Astrocyte (in vitro differentiated cells and primary cell): ENCODE measurements at regions not wholly inside any gene's neighbourhood (a gene's known extent, or its start where the extent isn't known, plus 50 kb on each side); places are given as distances from the start of the nearest gene placed in this dataset.

Experiments used
- DNase-seq: peaks from one replicate; pipeline ENCODE4 v3.0.0-alpha.2; 2010; ENCODE audit warnings: low read depth
- FAIRE-seq: peaks from 2 replicates; lab custom pipeline; 2011; peaks lifted over from hg19 to GRCh38; lab: Jason Lieb, UNC
- H2AFZ ChIP-seq: 2 replicates; pipeline ENCODE4 v1.6.0; 2012; ENCODE audit warnings: low read depth, low read length, inconsistent platforms
- H3K27ac ChIP-seq: 2 replicates; pipeline ENCODE4 v1.5.1; 2011; ENCODE audit warnings: low read depth, low read length, inconsistent platforms
- H3K27me3 ChIP-seq: 2 replicates; pipeline ENCODE4 v1.6.0; 2011; ENCODE audit warnings: low read length, inconsistent platforms; ENCODE audit not compliant: insufficient read depth
- H3K36me3 ChIP-seq: 2 replicates; pipeline ENCODE4 v1.5.1; 2011; ENCODE audit warnings: low read length, inconsistent platforms; ENCODE audit not compliant: insufficient read depth
- H3K4me1 ChIP-seq: 2 replicates; pipeline ENCODE4 v1.5.1; 2011; ENCODE audit warnings: low read length, inconsistent platforms; ENCODE audit not compliant: insufficient read depth
- H3K4me2 ChIP-seq: 2 replicates; pipeline ENCODE4 v1.6.0; 2012; ENCODE audit warnings: low read length, inconsistent platforms
- H3K4me3 ChIP-seq: 2 replicates; pipeline ENCODE4 v1.5.1; 2011; ENCODE audit warnings: low read depth, mild to moderate bottlenecking, low read length, inconsistent platforms; ENCODE audit not compliant: insufficient read depth
- H3K79me2 ChIP-seq: 2 replicates; pipeline ENCODE4 v1.6.0; 2012; ENCODE audit warnings: mild to moderate bottlenecking, low read length, inconsistent platforms; ENCODE audit not compliant: insufficient read depth
- H3K9ac ChIP-seq: 2 replicates; pipeline ENCODE4 v1.6.0; 2012; ENCODE audit warnings: mild to moderate bottlenecking, low read length, inconsistent platforms
- H3K9me3 ChIP-seq: 2 replicates; pipeline ENCODE4 v1.5.1; 2012; ENCODE audit warnings: low read depth, mild to moderate bottlenecking, low read length, inconsistent platforms; ENCODE audit not compliant: insufficient read depth
- H4K20me1 ChIP-seq: 2 replicates; pipeline ENCODE4 v1.6.0; 2012; ENCODE audit warnings: low read length, inconsistent platforms; ENCODE audit not compliant: insufficient read depth
- H3K27ac Mint-ChIP-seq: one replicate; pipeline ENCODE4 v1.8.0; 2021; ENCODE audit warnings: mild to moderate bottlenecking, mixed read lengths; ENCODE audit not compliant: unreplicated experiment
- H3K27me3 Mint-ChIP-seq: one replicate; pipeline ENCODE4 v1.8.0; 2021; ENCODE audit warnings: low read depth, mixed read lengths; ENCODE audit not compliant: unreplicated experiment
- H3K36me3 Mint-ChIP-seq: one replicate; pipeline ENCODE4 v1.8.0; 2021; ENCODE audit warnings: low read depth, mixed read lengths; ENCODE audit not compliant: unreplicated experiment
- H3K4me1 Mint-ChIP-seq: one replicate; pipeline ENCODE4 v1.8.0; 2021; ENCODE audit warnings: low read depth, mixed read lengths; ENCODE audit not compliant: unreplicated experiment
- H3K4me3 Mint-ChIP-seq: one replicate; pipeline ENCODE4 v1.8.0; 2021; ENCODE audit warnings: mild to moderate bottlenecking, moderate library complexity, mixed read lengths; ENCODE audit not compliant: unreplicated experiment
- H3K9me3 Mint-ChIP-seq: one replicate; pipeline ENCODE4 v1.8.0; 2021; ENCODE audit warnings: mild to moderate bottlenecking, mixed read lengths; ENCODE audit not compliant: unreplicated experiment
- EZH2 ChIP-seq: IDR thresholded peaks from 2 replicates; pipeline ENCODE4 v1.6.1; 2012; ENCODE audit warnings: mild to moderate bottlenecking, low read length, inconsistent platforms; ENCODE audit not compliant: insufficient read depth
- TF ChIP-seq, protein P1 (sequence below): IDR thresholded peaks from 2 replicates; pipeline ENCODE4 v1.5.1; 2011; ENCODE audit warnings: low read depth, mild to moderate bottlenecking, inconsistent platforms, low read length, moderate library complexity; ENCODE audit not compliant: insufficient read depth

DNA sequence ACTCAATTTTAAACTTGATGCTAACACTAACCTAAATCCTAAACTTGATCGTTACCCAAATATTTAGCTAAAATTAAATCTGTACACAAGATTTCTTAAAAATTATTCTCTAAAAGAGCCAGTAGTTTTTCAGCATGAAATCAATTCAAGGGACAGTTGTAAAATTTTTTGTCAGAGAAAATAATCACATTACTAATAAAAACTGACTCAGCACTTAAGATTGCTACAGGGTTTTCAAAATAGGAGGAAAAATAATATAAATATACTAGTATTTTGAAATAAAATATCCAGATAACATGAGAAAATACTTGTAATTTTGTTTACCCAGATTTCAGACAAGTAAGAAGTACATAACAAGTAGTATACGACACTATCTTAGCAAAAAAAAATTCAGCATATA, 1268.1 kb upstream of the USP15 start:
- Histone ChIP-seq H2AFZ (no peak overlapping the region), H3K27ac (no peak overlapping the region), H3K27me3 (no peaks in the 10 kb centered on the region), H3K9me3 (no peaks in the 10 kb centered on the region), H3K9ac (no peak overlapping the region), H3K4me1 (no peaks in the 10 kb centered on the region), H3K4me2 (no peak overlapping the region), H3K79me2 (no peaks in the 10 kb centered on the region), H3K4me3 (no peak overlapping the region), H4K20me1 (no peaks in the 10 kb centered on the region), H3K36me3 (no peaks in the 10 kb centered on the region)
- DNase-seq, result no peak
- no peaks in the 10 kb centered on the region for H3K9me3 Mint-ChIP-seq
- H3K4me1 Mint-ChIP-seq, result no peaks in the 10 kb centered on the region
- FAIRE-seq, result no peak
- no peak for TF ChIP-seq EZH2
- H3K27me3 Mint-ChIP-seq, result no peaks in the 10 kb centered on the region
- H3K36me3 Mint-ChIP-seq, result no peaks in the 10 kb centered on the region
- H3K4me3 Mint-ChIP-seq, result no peak overlapping the region
- H3K27ac Mint-ChIP-seq, result no peak overlapping the region

DNA sequence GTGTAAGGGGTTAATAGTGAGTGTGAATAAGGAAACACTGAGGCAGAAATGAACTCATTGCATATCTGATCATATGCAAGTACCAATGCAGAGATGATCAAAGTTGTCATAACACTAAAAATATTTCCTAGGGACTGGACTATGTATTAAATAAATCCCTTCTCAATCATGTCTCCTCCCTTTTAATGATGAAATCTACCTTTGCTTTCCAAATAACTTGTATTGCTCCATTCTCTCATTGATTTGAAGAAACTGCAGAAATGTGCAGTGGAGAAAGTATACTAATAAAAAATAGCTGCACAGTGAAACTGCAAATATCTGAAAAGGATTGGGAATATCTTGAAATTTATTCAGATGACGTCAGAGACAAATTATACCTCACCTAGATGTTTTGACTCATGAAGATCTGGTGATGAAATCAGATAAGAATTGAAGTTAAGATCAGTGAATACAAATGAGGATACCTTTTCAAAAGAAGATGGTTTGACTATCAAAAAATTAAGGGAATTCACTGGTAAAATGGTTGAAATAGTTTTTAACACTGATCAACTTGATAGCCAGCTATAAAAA, 1264.9 kb upstream of the USP15 start:
- Mint-ChIP-seq H3K4me3 (no peak overlapping the region), H3K27ac (no peak overlapping the region), H3K36me3 (peaks cover 2% of the 10 kb centered on the region), H3K4me1 (no peaks in the 10 kb centered on the region), H3K9me3 (peaks cover 5% of the 10 kb centered on the region), H3K27me3 (no peaks in the 10 kb centered on the region)
- H2AFZ ChIP-seq, result no peak overlapping the region
- H3K9me3 ChIP-seq, result no peaks in the 10 kb centered on the region
- FAIRE-seq (no peak), DNase-seq (no peak)
- no peak overlapping the region for H3K9ac ChIP-seq
- no peak overlapping the region for H3K4me2 ChIP-seq
- TF ChIP-seq, protein P1, sequence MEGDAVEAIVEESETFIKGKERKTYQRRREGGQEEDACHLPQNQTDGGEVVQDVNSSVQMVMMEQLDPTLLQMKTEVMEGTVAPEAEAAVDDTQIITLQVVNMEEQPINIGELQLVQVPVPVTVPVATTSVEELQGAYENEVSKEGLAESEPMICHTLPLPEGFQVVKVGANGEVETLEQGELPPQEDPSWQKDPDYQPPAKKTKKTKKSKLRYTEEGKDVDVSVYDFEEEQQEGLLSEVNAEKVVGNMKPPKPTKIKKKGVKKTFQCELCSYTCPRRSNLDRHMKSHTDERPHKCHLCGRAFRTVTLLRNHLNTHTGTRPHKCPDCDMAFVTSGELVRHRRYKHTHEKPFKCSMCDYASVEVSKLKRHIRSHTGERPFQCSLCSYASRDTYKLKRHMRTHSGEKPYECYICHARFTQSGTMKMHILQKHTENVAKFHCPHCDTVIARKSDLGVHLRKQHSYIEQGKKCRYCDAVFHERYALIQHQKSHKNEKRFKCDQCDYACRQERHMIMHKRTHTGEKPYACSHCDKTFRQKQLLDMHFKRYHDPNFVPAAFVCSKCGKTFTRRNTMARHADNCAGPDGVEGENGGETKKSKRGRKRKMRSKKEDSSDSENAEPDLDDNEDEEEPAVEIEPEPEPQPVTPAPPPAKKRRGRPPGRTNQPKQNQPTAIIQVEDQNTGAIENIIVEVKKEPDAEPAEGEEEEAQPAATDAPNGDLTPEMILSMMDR, result no peak
- no peak for TF ChIP-seq EZH2
- no peaks in the 10 kb centered on the region for H4K20me1 ChIP-seq
- H3K79me2 ChIP-seq, result no peaks in the 10 kb centered on the region
- H3K4me1 ChIP-seq, result no peaks in the 10 kb centered on the region
- no peaks in the 10 kb centered on the region for H3K27me3 ChIP-seq
- H3K27ac ChIP-seq, result no peak overlapping the region
- no peak overlapping the region for H3K4me3 ChIP-seq
- H3K36me3 ChIP-seq, result no peaks in the 10 kb centered on the region

DNA sequence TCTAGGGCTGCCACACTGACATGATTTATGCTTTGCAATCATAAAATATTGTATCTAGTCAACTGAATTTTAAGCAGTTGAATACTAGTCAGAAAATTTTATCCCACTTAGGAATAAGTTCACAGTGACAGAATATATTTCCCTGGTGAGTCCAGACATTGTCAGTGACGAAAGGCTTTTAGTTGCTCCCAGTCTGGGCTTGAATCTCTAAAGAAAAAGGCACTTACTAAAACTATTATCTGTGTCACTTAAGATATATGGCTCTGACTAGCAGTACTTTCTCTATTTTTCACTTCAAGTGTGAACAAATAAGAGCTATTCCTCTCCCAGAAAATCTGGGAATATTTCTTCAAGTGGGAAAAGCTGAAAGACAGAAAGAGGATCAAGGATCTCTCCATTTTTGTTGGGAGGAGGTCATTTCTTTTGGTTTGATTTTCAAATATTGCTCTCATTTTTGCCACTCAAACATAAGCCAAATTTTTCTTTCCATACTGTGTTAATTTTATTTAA, 1262.3 kb upstream of the USP15 start:
- Histone ChIP-seq H3K27ac (no peak overlapping the region), H2AFZ (no peak overlapping the region), H3K9me3 (no peaks in the 10 kb centered on the region), H3K4me3 (no peak overlapping the region), H3K4me2 (no peak overlapping the region), H3K9ac (no peak overlapping the region), H4K20me1 (no peaks in the 10 kb centered on the region), H3K36me3 (no peaks in the 10 kb centered on the region), H3K4me1 (no peaks in the 10 kb centered on the region), H3K79me2 (no peaks in the 10 kb centered on the region), H3K27me3 (no peaks in the 10 kb centered on the region)
- TF ChIP-seq EZH2, result no peak
- TF ChIP-seq, protein P1, result no peak
- DNase-seq (no peak), FAIRE-seq (no peak)
- H3K36me3 Mint-ChIP-seq, result peaks cover 2% of the 10 kb centered on the region
- no peaks in the 10 kb centered on the region for H3K27me3 Mint-ChIP-seq
- no peak overlapping the region for H3K4me3 Mint-ChIP-seq
- no peaks in the 10 kb centered on the region for H3K4me1 Mint-ChIP-seq
- peaks cover 7% of the 10 kb centered on the region for H3K9me3 Mint-ChIP-seq
- no peak overlapping the region for H3K27ac Mint-ChIP-seq
